ENCODE measurements at regions not wholly inside any gene's neighbourhood (a gene's known extent, or its start where the extent isn't known, plus 50 kb on each side); places are given as distances from the start of the nearest gene placed in this dataset.

DNA sequence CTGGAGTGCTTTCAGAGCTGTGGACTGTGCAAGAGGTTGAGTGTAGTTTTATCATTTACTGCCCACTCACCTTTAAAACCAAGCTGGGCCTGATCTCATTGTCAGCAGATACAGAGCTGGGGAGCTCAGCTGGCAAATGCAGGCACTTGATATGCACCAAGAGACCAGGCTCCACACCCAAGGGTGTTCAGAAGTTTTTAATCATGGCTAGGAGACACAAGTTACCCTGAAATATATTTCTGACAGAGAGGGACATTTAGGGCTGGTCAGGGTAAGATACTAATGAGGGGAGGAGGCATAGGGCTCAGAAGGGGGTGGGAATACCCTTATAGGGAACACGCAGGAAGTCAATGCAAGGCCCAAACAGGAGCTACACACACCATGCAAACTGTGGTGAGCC, 153.7 kb downstream of the ELAVL4 start:
- no peak for TF ChIP-seq CEBPB (IDR thresholded peaks at IDR 0.05; ENCODE audit: low read depth)
- TF ChIP-seq, protein P1, sequence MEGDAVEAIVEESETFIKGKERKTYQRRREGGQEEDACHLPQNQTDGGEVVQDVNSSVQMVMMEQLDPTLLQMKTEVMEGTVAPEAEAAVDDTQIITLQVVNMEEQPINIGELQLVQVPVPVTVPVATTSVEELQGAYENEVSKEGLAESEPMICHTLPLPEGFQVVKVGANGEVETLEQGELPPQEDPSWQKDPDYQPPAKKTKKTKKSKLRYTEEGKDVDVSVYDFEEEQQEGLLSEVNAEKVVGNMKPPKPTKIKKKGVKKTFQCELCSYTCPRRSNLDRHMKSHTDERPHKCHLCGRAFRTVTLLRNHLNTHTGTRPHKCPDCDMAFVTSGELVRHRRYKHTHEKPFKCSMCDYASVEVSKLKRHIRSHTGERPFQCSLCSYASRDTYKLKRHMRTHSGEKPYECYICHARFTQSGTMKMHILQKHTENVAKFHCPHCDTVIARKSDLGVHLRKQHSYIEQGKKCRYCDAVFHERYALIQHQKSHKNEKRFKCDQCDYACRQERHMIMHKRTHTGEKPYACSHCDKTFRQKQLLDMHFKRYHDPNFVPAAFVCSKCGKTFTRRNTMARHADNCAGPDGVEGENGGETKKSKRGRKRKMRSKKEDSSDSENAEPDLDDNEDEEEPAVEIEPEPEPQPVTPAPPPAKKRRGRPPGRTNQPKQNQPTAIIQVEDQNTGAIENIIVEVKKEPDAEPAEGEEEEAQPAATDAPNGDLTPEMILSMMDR (IDR thresholded peaks at IDR 0.05 in 2 of 3, conservative IDR thresholded peaks at IDR 0.05 in 1 of 3; ENCODE audit: borderline replicate concordance in 1 of 3, insufficient read depth in 1 of 3, low read depth in 2 of 3, low read length in 2 of 3), result no peak
